Adrenal gland (tissue), 5 donors: ENCODE measurements at regions not wholly inside any gene's neighbourhood (a gene's known extent, or its start where the extent isn't known, plus 50 kb on each side); places are given as distances from the start of the nearest gene placed in this dataset.

Source experiments
- POLR2A ChIP-seq, 2 donors: fragments of 450-650 bp; IDR thresholded peaks; one replicate each; pipeline ENCODE4 v1.6.1; 2017; ENCODE audit warnings: antibody characterized with exemption in 2 of 2, mild to moderate bottlenecking in 2 of 2, moderate library complexity in 1 of 2
- TF ChIP-seq, protein P1 (sequence below), 6 experiments: fragments of 450-650 bp in 4 of 6; fragments of 200-600 bp in 2 of 6; sonication (generic) in 1 of 6; IDR thresholded peaks; 1 replicate in 5 of 6; 2 replicates in 1 of 6; pipeline versions ENCODE4 v1.5.1 to v1.8.0; 2016 to 2021; ENCODE audit warnings: antibody characterized with exemption in 6 of 6, mild to moderate bottlenecking in 2 of 6, moderate library complexity in 1 of 6
- donor health status: DM: no; HTN: no; CAD: no.

DNA sequence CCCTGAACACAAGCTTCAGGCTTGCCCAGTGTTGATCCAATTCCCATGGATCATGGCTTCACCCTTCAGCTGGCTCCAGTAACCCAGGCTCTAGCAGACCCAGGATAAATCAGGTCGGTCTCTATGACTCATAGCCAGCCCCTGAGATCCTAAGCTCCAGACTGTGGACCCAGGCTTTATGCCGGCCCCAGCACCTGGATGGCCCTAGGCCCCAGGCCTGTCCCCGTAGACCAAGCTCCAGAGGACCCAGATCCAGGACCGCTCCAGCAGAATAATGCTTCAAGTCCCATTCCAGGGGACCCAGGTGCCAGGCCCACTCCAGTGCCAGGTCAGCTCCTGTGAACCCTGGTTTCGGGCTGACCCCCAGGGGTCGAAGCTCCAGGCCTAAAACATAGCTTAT, 1589.9 kb upstream of the DDX18 start:
- TF ChIP-seq, protein P1, sequence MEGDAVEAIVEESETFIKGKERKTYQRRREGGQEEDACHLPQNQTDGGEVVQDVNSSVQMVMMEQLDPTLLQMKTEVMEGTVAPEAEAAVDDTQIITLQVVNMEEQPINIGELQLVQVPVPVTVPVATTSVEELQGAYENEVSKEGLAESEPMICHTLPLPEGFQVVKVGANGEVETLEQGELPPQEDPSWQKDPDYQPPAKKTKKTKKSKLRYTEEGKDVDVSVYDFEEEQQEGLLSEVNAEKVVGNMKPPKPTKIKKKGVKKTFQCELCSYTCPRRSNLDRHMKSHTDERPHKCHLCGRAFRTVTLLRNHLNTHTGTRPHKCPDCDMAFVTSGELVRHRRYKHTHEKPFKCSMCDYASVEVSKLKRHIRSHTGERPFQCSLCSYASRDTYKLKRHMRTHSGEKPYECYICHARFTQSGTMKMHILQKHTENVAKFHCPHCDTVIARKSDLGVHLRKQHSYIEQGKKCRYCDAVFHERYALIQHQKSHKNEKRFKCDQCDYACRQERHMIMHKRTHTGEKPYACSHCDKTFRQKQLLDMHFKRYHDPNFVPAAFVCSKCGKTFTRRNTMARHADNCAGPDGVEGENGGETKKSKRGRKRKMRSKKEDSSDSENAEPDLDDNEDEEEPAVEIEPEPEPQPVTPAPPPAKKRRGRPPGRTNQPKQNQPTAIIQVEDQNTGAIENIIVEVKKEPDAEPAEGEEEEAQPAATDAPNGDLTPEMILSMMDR (IDR thresholded peaks at IDR 0.05): no peak
- no peak for TF ChIP-seq POLR2A (IDR thresholded peaks at IDR 0.05)
